Body of pancreas (tissue), 4 donors: ENCODE measurements at regions not wholly inside any gene's neighbourhood (a gene's known extent, or its start where the extent isn't known, plus 50 kb on each side); places are given as distances from the start of the nearest gene placed in this dataset.

Source experiments
- POLR2A ChIP-seq, 3 donors: fragments of 450-650 bp; IDR thresholded peaks; one replicate each; pipeline ENCODE4 v1.6.1; 2016; ENCODE audit warnings: antibody characterized with exemption in 3 of 3, mild to moderate bottlenecking in 2 of 3
- TF ChIP-seq, protein P1 (sequence below), 7 experiments: fragments of 450-650 bp in 4 of 7; fragments of 200-600 bp in 3 of 7; sonication (generic) in 3 of 7; IDR thresholded peaks; one replicate each; pipeline ENCODE4 v1.5.1; 2016 to 2019; ENCODE audit warnings: antibody characterized with exemption in 7 of 7

DNA sequence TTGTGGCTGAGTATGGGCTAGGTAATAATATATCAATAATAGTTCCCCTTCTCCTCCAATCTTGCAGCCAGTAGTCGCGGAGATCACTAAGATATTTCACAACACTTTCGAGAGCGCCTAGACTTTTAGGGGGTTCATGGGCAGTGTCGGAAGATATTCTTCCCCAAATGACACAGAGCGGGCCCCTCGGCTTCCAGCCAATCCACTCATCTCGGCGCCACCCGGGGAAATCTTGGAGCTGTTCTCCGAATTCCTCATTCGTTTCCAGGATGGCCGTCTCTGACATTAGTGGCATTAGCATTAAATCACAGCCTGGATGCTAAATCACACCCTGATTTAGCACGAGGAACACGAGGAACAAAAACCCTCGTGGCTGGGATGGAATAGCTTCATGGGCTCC lies 437.7 kb downstream of the ZNF516 start:
- TF ChIP-seq, protein P1, sequence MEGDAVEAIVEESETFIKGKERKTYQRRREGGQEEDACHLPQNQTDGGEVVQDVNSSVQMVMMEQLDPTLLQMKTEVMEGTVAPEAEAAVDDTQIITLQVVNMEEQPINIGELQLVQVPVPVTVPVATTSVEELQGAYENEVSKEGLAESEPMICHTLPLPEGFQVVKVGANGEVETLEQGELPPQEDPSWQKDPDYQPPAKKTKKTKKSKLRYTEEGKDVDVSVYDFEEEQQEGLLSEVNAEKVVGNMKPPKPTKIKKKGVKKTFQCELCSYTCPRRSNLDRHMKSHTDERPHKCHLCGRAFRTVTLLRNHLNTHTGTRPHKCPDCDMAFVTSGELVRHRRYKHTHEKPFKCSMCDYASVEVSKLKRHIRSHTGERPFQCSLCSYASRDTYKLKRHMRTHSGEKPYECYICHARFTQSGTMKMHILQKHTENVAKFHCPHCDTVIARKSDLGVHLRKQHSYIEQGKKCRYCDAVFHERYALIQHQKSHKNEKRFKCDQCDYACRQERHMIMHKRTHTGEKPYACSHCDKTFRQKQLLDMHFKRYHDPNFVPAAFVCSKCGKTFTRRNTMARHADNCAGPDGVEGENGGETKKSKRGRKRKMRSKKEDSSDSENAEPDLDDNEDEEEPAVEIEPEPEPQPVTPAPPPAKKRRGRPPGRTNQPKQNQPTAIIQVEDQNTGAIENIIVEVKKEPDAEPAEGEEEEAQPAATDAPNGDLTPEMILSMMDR (IDR thresholded peaks at IDR 0.05) = no peak
- no peak for TF ChIP-seq POLR2A (IDR thresholded peaks at IDR 0.05)
